ENCODE measurements at regions not wholly inside any gene's neighbourhood (a gene's known extent, or its start where the extent isn't known, plus 50 kb on each side); places are given as distances from the start of the nearest gene placed in this dataset.
A peak's percentile ranks its signal among the peaks of the same experiment; 100 is the strongest.

DNA sequence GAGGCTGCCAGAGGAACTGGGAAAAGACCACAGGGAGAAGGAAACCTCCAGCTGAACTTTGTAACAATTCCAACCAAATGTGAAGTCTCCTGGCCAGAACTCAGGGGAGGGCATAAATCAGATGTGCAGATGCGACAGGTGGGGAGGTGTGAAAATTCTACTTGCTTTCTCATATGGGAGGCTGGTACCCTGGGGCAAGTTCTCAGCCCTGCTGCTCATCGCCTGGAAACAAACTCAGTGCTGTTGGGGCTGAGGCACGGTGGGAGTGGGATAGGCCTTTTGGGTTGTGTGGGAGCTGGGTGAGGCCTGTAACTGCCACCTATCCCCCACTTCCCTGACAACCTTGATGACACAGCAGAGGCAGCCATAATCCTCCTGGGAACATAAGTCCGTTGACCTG lies 179.6 kb downstream of the ASB1 start:
- TF ChIP-seq POLR2A (IDR thresholded peaks at IDR 0.05; ENCODE audit: low read depth) (no peak), POLR2AphosphoS5 (IDR thresholded peaks at IDR 0.05) (no peak), EP300 (IDR thresholded peaks at IDR 0.05) (no peak)
- TF ChIP-seq, protein P1, sequence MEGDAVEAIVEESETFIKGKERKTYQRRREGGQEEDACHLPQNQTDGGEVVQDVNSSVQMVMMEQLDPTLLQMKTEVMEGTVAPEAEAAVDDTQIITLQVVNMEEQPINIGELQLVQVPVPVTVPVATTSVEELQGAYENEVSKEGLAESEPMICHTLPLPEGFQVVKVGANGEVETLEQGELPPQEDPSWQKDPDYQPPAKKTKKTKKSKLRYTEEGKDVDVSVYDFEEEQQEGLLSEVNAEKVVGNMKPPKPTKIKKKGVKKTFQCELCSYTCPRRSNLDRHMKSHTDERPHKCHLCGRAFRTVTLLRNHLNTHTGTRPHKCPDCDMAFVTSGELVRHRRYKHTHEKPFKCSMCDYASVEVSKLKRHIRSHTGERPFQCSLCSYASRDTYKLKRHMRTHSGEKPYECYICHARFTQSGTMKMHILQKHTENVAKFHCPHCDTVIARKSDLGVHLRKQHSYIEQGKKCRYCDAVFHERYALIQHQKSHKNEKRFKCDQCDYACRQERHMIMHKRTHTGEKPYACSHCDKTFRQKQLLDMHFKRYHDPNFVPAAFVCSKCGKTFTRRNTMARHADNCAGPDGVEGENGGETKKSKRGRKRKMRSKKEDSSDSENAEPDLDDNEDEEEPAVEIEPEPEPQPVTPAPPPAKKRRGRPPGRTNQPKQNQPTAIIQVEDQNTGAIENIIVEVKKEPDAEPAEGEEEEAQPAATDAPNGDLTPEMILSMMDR (IDR thresholded peaks at IDR 0.05) = no peak
- peaks cover 0 to 18% (median 8%) of the 10 kb centered on the region in 4 donors for H3K9me3 ChIP-seq
- WGBS = 98% methylated on average over 3 of the region's 4 CpGs

GRCh38 chr2:238613610-238614009 lies 186.9 kb downstream of the ASB1 start:
- 73% methylated on average over 5 of the region's 5 CpGs for WGBS
- TF ChIP-seq, protein P1 (IDR thresholded peaks at IDR 0.05) = no peak
- no peak for TF ChIP-seq EP300 (IDR thresholded peaks at IDR 0.05)
- TF ChIP-seq POLR2A (IDR thresholded peaks at IDR 0.05; ENCODE audit: low read depth) = no peak
- TF ChIP-seq POLR2AphosphoS5 (IDR thresholded peaks at IDR 0.05) = no peak

More for the DNA sequence above, 179.6 kb downstream of the ASB1 start:
- Histone ChIP-seq H3K27ac (replicated peaks in 1 of 4) (no peak overlapping the region), H3K4me3 (no peak overlapping the region), H3K4me1 (peaks cover 19 to 21% (median 19%) of the 10 kb centered on the region in 4 donors), H3K27me3 (no peaks in the 10 kb centered on the region), H3K36me3 (no peaks in the 10 kb centered on the region)
- no peak for DNase-seq (ENCODE audit: extremely low spot score)
- intact Hi-C loops (cut with DNase I) = no loop called here

DNA sequence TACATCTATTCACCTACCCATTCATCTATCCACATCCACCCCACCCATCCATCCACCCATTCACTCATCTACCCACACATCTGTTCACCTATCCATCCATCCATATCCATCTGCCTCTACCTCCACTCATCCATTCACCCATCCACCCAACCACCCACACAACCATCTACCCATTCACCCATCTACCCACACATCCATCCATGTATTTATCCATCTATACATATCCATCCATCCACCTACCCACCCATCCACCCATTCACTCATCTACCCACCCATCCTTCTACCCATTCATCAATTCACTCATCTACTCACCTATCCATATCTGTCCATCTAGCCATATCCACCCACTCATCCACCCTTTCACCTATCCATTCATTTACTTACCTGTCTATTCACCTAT lies 187.6 kb downstream of the ASB1 start:
- no peak overlapping the region for H3K4me3 ChIP-seq
- H3K36me3 ChIP-seq = no peaks in the 10 kb centered on the region
- intact Hi-C loops (cut with DNase I) = no loop called here
- H3K27ac ChIP-seq (replicated peaks in 1 of 4) = no peak overlapping the region
- DNase-seq (ENCODE audit: extremely low spot score) = no peak
- H3K27me3 ChIP-seq = no peaks in the 10 kb centered on the region
- TF ChIP-seq, protein P1 (IDR thresholded peaks at IDR 0.05) = no peak
- TF ChIP-seq POLR2A (IDR thresholded peaks at IDR 0.05; ENCODE audit: low read depth) (no peak), EP300 (IDR thresholded peaks at IDR 0.05) (no peak), POLR2AphosphoS5 (IDR thresholded peaks at IDR 0.05) (no peak)
- peaks cover 0 to 14% (median 6%) of the 10 kb centered on the region in 4 donors for H3K9me3 ChIP-seq
- H3K4me1 ChIP-seq = no peaks in the 10 kb centered on the region

More at GRCh38 chr2:238613610-238614009, 186.9 kb downstream of the ASB1 start:
- H3K27me3 ChIP-seq = no peaks in the 10 kb centered on the region
- no peaks in the 10 kb centered on the region for H3K4me1 ChIP-seq
- H3K27ac ChIP-seq (replicated peaks in 1 of 4) = no peak overlapping the region
- peak; percentile 92 for DNase-seq (ENCODE audit: extremely low spot score)
- H3K36me3 ChIP-seq = no peaks in the 10 kb centered on the region
- no peak overlapping the region for H3K4me3 ChIP-seq
- peaks cover 0 to 20% (median 10%) of the 10 kb centered on the region in 4 donors for H3K9me3 ChIP-seq
- intact Hi-C loops (cut with DNase I) = no loop called here

GRCh38 chr2:238615187-238615586 lies 188.5 kb downstream of the ASB1 start:
- Histone ChIP-seq H3K4me1 (no peaks in the 10 kb centered on the region), H3K9me3 (peaks cover 0 to 10% (median 2%) of the 10 kb centered on the region in 4 donors), H3K27me3 (no peaks in the 10 kb centered on the region), H3K4me3 (no peak overlapping the region), H3K36me3 (no peaks in the 10 kb centered on the region), H3K27ac (replicated peaks in 1 of 4) (no peak overlapping the region)
- WGBS = 100% methylated on average over 2 of the region's 5 CpGs
- intact Hi-C loops (cut with DNase I) = no loop called here
- no peak for DNase-seq (ENCODE audit: extremely low spot score)
- TF ChIP-seq, protein P1 (IDR thresholded peaks at IDR 0.05) = no peak
- TF ChIP-seq POLR2A (IDR thresholded peaks at IDR 0.05; ENCODE audit: low read depth) = no peak

DNA sequence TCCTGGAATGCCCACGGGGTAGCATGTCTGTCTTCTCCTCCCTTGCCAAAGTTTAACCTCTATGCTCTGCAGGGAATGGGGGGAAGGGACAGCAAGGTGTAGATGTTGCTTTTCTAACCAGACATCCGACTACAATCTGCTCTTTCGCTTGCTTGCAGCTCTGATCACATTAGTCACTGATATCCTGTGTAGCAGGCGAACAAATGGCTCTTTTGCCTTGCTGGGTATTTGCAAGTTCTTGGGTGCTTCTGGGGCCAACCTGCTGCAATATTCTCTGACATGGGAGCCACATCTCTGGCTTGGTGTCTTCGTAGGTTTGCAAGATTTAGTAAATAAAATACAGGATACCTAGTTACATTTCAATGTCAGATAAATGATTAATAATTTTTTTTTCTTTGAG lies 190.0 kb downstream of the ASB1 start:
- no peaks in the 10 kb centered on the region for H3K27me3 ChIP-seq
- no peaks in the 10 kb centered on the region for H3K36me3 ChIP-seq
- intact Hi-C loops (cut with DNase I) = no loop called here
- H3K4me1 ChIP-seq = no peaks in the 10 kb centered on the region
- no peak for DNase-seq (ENCODE audit: extremely low spot score)
- 82% methylated on average over 5 of the region's 5 CpGs for WGBS
- H3K27ac ChIP-seq (replicated peaks in 1 of 4) = no peak overlapping the region
- peaks cover 0 to 10% (median 0%) of the 10 kb centered on the region in 4 donors for H3K9me3 ChIP-seq
- no peak for TF ChIP-seq POLR2A (IDR thresholded peaks at IDR 0.05; ENCODE audit: low read depth)
- no peak for TF ChIP-seq EP300 (IDR thresholded peaks at IDR 0.05)
- no peak for TF ChIP-seq POLR2AphosphoS5 (IDR thresholded peaks at IDR 0.05)
- TF ChIP-seq, protein P1 (IDR thresholded peaks at IDR 0.05) = no peak
- H3K4me3 ChIP-seq = no peak overlapping the region

Data from esophagus muscularis mucosa (tissue), 4 donors.